Left lung (tissue), 4 donors: ENCODE measurements at regions not wholly inside any gene's neighbourhood (a gene's known extent, or its start where the extent isn't known, plus 50 kb on each side); places are given as distances from the start of the nearest gene placed in this dataset.
A peak's percentile ranks its signal among the peaks of the same experiment; 100 is the strongest.

Experiments used
- ATAC-seq: fragments of 200-7000 bp; cut with Tn5 transposase; one replicate; pipeline ENCODE4 v1.9.1; 2020; ENCODE audit warnings: moderate library complexity
- DNase-seq, 4 donors: peaks; one replicate each; pipeline ENCODE4 v3.0.0-alpha.2; 2013 to 2020
- H3K27ac ChIP-seq, 2 donors: fragments of 200-600 bp; sonication (generic) in 1 of 2; one replicate each; pipeline versions ENCODE4 v1.5.0 to v1.8.0; 2020 to 2021
- H3K27me3 ChIP-seq, 2 donors: fragments of 200-600 bp; sonication (generic) in 1 of 2; one replicate each; pipeline versions ENCODE4 v1.5.0 to v1.8.0; 2020 to 2021
- H3K36me3 ChIP-seq, 2 donors: fragments of 200-600 bp; sonication (generic) in 1 of 2; one replicate each; pipeline versions ENCODE4 v1.5.0 to v1.8.0; 2020 to 2021
- H3K4me1 ChIP-seq, 2 donors: fragments of 200-600 bp; one replicate each; pipeline ENCODE4 v1.8.0; 2021
- H3K4me3 ChIP-seq, 2 donors: fragments of 200-600 bp; sonication (generic) in 1 of 2; one replicate each; pipeline versions ENCODE4 v1.5.0 to v1.8.0; 2020 to 2021; ENCODE audit warnings: mild to moderate bottlenecking in 1 of 2
- H3K9me3 ChIP-seq, 2 donors: fragments of 200-600 bp; sonication (generic) in 1 of 2; one replicate each; pipeline versions ENCODE4 v1.5.0 to v1.8.0; 2020 to 2021
- intact Hi-C, 2 donors: fragments of 100-400 bp; cut with DNase I; formaldehyde crosslinking; loops; one replicate each; pipeline versions ENCODE4 v1.11.2 to v1.14.2; 2022
- TF ChIP-seq, protein P1 (sequence below), 2 donors: fragments of 200-600 bp; sonication (generic) in 1 of 2; IDR thresholded peaks; one replicate each; pipeline versions ENCODE4 v1.5.0 to v1.8.0; 2021; ENCODE audit warnings: antibody characterized with exemption in 2 of 2
- donor health status: DM: no; HTN: yes; CAD: no.
- donor health status: DM: no; HTN: no; CAD: no.

DNA sequence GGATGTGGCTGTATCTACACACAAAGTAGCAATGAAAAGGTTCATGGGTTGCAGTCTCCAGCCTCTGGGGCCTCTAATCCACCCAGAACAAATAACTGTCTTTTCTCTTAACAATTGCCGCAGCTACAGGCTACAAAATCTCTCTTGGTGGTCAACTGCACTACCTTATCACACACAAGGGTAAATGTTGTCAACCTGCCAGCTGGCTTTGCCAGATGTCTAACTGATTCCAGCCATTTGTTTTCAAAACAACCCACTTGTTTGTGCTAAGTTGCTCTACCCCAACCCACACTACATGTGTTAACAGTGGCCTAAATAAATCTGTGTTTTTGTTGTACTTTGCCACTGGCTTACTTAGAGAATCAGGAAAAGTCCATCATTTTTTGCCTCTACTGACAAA is 447.3 kb downstream of the TAFA4 start:
- intact Hi-C loops: no loop called here

GRCh38 chr3:68483601-68484000 is 448.7 kb downstream of the TAFA4 start:
- no peaks in the 10 kb centered on the region for H3K4me1 ChIP-seq
- H3K9me3 ChIP-seq: no peaks in the 10 kb centered on the region
- TF ChIP-seq, protein P1, sequence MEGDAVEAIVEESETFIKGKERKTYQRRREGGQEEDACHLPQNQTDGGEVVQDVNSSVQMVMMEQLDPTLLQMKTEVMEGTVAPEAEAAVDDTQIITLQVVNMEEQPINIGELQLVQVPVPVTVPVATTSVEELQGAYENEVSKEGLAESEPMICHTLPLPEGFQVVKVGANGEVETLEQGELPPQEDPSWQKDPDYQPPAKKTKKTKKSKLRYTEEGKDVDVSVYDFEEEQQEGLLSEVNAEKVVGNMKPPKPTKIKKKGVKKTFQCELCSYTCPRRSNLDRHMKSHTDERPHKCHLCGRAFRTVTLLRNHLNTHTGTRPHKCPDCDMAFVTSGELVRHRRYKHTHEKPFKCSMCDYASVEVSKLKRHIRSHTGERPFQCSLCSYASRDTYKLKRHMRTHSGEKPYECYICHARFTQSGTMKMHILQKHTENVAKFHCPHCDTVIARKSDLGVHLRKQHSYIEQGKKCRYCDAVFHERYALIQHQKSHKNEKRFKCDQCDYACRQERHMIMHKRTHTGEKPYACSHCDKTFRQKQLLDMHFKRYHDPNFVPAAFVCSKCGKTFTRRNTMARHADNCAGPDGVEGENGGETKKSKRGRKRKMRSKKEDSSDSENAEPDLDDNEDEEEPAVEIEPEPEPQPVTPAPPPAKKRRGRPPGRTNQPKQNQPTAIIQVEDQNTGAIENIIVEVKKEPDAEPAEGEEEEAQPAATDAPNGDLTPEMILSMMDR (IDR thresholded peaks at IDR 0.05): no peak
- H3K4me3 ChIP-seq: no peak overlapping the region
- no peaks in the 10 kb centered on the region for H3K36me3 ChIP-seq
- ATAC-seq (no peak), DNase-seq (no peak)
- H3K27ac ChIP-seq: no peak overlapping the region
- H3K27me3 ChIP-seq: no peaks in the 10 kb centered on the region
- intact Hi-C loops: no loop called here

More for the DNA sequence above, 447.3 kb downstream of the TAFA4 start:
- H3K27me3 ChIP-seq: no peaks in the 10 kb centered on the region
- H3K36me3 ChIP-seq: no peaks in the 10 kb centered on the region
- no peak for DNase-seq
- H3K4me1 ChIP-seq: no peaks in the 10 kb centered on the region
- no peaks in the 10 kb centered on the region for H3K9me3 ChIP-seq
- H3K27ac ChIP-seq: no peak overlapping the region
- TF ChIP-seq, protein P1 (IDR thresholded peaks at IDR 0.05): no peak
- no peak for ATAC-seq
- no peak overlapping the region for H3K4me3 ChIP-seq

GRCh38 chr3:68483041-68483440 is 449.3 kb downstream of the TAFA4 start:
- no peaks in the 10 kb centered on the region for H3K36me3 ChIP-seq
- no peaks in the 10 kb centered on the region for H3K27me3 ChIP-seq
- intact Hi-C loops: no loop called here
- H3K9me3 ChIP-seq: no peaks in the 10 kb centered on the region
- TF ChIP-seq, protein P1 (IDR thresholded peaks at IDR 0.05): no peak
- no peak for ATAC-seq
- no peaks in the 10 kb centered on the region for H3K4me1 ChIP-seq
- peak in 2 of 4 donors; percentile 20 to 55 for DNase-seq
- no peak overlapping the region for H3K4me3 ChIP-seq
- H3K27ac ChIP-seq: no peak overlapping the region

DNA sequence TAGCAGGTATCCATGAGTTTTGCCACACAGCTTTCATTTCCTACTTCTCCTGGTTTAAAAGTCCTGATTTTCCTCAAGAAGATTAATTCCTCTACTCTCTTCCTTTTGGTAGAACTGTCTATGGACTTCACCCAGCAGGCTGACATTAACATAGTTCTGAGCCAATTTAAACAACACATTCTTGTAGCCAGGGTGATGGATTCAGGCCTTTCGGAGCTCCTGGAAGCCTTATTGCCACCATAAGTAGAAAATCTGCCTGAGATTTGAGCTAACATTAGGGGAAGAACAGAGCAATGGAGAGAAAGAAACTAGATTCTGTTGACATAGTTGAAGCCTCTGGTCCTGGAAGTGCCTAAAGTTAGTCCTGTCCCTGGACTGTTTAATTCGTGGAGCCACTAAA is 449.8 kb downstream of the TAFA4 start:
- intact Hi-C loops: no loop called here
- H3K4me3 ChIP-seq: no peak overlapping the region
- no peak for ATAC-seq
- no peak for DNase-seq
- TF ChIP-seq, protein P1 (IDR thresholded peaks at IDR 0.05): no peak
- H3K27ac ChIP-seq: no peak overlapping the region
- H3K9me3 ChIP-seq: no peaks in the 10 kb centered on the region
- H3K4me1 ChIP-seq: no peaks in the 10 kb centered on the region
- no peaks in the 10 kb centered on the region for H3K36me3 ChIP-seq
- H3K27me3 ChIP-seq: no peaks in the 10 kb centered on the region

DNA sequence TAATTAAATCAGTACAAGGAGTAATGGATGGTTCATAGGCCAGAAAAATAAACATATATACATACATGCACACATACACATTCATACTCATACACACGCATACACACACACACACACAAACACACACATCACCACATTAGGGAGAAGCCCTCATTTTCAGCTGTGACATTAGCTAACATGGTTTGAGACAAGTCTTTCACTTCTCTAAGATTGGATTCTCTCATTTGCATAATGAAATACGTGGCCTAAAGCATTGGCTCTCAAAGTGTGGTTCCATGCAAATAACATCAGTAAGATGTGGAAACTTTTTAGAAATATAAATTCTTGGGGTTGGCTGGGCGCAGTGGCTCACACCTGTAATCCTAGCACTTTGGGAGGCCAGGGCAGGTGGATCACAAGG is 452.6 kb downstream of the TAFA4 start:
- Histone ChIP-seq H3K4me1 (no peaks in the 10 kb centered on the region), H3K27me3 (no peaks in the 10 kb centered on the region), H3K27ac (no peak overlapping the region), H3K4me3 (no peak overlapping the region), H3K9me3 (no peaks in the 10 kb centered on the region), H3K36me3 (no peaks in the 10 kb centered on the region)
- intact Hi-C loops: no loop called here
- ATAC-seq (no peak), DNase-seq (no peak)
- TF ChIP-seq, protein P1 (IDR thresholded peaks at IDR 0.05): no peak
